AG04449 (cell line): ENCODE measurements at regions not wholly inside any gene's neighbourhood (a gene's known extent, or its start where the extent isn't known, plus 50 kb on each side); places are given as distances from the start of the nearest gene placed in this dataset.
"Not testable (repeated sequence)": the region's sequence is repeated elsewhere in the genome, so short reads cannot be mapped to it uniquely, and the experiment has no call there.

Source experiments
- CTCF ChIA-PET: fragments of 350-600 bp; formaldehyde crosslinking; extraction: SDS; loops from one replicate; lab custom pipeline; 2021; ENCODE audit warnings: antibody characterized with exemption; lab: Yijun Ruan, JAX
- POLR2A ChIA-PET: fragments of 400-600, 350-600 bp; formaldehyde crosslinking; extraction: SDS; loops from one replicate; lab custom pipeline; 2020; ENCODE audit warnings: antibody characterized with exemption, inconsistent platforms; lab: Yijun Ruan, JAX
- DNase-seq: peaks from one replicate; pipeline ENCODE4 v3.0.0-alpha.2; 2010; ENCODE audit warnings: low read depth, low spot score
- H3K4me3 ChIP-seq: 2 replicates; pipeline ENCODE4 v1.5.1; 2011; ENCODE audit warnings: low read depth, mild to moderate bottlenecking, control low read depth, low read length
- CTCF ChIP-seq: IDR thresholded peaks from one replicate; pipeline ENCODE4 v1.5.1; 2011; ENCODE audit warnings: mild to moderate bottlenecking, moderate library complexity, low read length, control low read depth, inconsistent platforms; ENCODE audit not compliant: insufficient read depth; ENCODE audit errors: missing control alignments

GRCh38 chr20:55316753-55317152, 688.6 kb downstream of the CBLN4 start:
- no peak for DNase-seq
- CTCF ChIA-PET, result no interaction called here
- TF ChIP-seq CTCF, result no peak
- H3K4me3 ChIP-seq, result no peak overlapping the region
- POLR2A ChIA-PET, result no interaction called here

GRCh38 chr20:55310844-55311243, 694.5 kb downstream of the CBLN4 start:
- CTCF ChIA-PET, H3K4me3 ChIP-seq, DNase-seq, POLR2A ChIA-PET: not testable (repeated sequence)

DNA sequence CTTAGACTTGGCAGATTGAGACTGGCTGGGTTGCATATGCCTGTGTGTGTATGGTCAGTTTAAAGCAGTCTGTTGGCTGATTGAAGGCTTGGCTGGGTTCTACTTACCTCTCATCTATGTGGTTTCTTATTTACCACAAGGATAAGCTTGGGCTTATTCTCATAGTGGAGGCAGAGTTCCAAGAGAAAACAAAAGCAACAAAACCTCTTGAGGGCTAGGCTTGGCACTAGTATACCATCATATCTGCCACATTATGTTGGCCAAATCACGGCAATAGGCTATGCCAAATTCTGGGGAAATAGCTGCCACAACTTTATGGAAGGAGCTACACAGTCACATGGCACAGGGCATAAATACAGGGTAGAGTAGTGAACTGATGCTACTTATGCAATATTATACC, 714.1 kb downstream of the CBLN4 start:
- ChIA-PET CTCF (no interaction called here), POLR2A (no interaction called here)
- TF ChIP-seq CTCF, result no peak
- no peak for DNase-seq
- no peak overlapping the region for H3K4me3 ChIP-seq

GRCh38 chr20:55283889-55284288, 721.4 kb downstream of the CBLN4 start:
- TF ChIP-seq CTCF, result no peak
- CTCF ChIA-PET, result no interaction called here
- POLR2A ChIA-PET, result no interaction called here
- DNase-seq, result no peak
- no peak overlapping the region for H3K4me3 ChIP-seq

DNA sequence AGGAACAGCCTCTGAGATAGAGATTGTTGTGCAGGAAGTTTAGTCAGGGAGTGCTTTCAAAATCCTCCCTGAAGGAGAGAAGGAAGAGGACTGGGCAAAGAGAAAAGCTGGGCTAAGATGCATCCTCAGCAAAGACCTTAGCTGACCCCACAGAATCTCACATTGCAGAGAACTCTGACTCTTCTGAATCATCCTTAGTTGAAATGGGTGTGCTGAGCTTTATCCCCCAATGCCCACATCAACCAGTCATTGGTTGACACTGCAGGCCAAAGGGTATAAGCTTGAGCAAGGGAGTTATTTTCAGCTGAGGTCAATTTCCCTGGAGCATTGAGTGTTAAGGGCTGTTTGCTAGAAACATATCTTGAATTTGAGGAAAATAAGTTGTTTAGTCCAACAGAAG, 732.2 kb downstream of the CBLN4 start:
- ChIA-PET CTCF (no interaction called here), POLR2A (no interaction called here)
- H3K4me3 ChIP-seq, result no peak overlapping the region
- TF ChIP-seq CTCF, result no peak
- DNase-seq, result no peak

DNA sequence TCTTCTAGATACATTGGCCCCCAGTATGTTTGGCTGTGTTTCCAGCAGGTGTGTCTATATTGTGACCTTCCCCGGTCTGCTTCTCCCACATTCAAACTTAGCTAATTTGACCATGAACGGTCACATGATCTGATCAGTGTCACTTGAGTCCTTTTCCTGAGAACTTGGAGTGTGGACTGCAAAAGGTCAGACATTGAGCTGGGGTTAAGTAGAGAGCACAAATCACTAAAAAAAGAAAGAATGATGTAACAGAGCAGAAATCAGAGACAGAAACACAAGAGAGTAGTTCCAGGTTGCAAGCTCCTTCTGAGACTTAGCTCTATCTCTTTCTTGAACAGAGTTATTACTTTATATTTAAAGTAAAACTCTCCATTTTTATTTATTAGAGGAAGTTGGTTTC, 733.9 kb downstream of the CBLN4 start:
- ChIA-PET POLR2A (no interaction called here), CTCF (no interaction called here)
- DNase-seq, result no peak
- TF ChIP-seq CTCF, result no peak
- H3K4me3 ChIP-seq, result no peak overlapping the region

- CTCF ChIA-PET, result no interaction called here
Measured at GRCh38 chr20:55269913-55270312, 735.4 kb downstream of the CBLN4 start.

More at GRCh38 chr20:55269913-55270312, 735.4 kb downstream of the CBLN4 start:
- POLR2A ChIA-PET, result no interaction called here
- TF ChIP-seq CTCF, result no peak
- H3K4me3 ChIP-seq, result no peak overlapping the region
- no peak for DNase-seq
